ENCODE measurements at regions not wholly inside any gene's neighbourhood (a gene's known extent, or its start where the extent isn't known, plus 50 kb on each side); places are given as distances from the start of the nearest gene placed in this dataset.
"Not testable (repeated sequence)": the region's sequence is repeated elsewhere in the genome, so short reads cannot be mapped to it uniquely, and the experiment has no call there.

DNA sequence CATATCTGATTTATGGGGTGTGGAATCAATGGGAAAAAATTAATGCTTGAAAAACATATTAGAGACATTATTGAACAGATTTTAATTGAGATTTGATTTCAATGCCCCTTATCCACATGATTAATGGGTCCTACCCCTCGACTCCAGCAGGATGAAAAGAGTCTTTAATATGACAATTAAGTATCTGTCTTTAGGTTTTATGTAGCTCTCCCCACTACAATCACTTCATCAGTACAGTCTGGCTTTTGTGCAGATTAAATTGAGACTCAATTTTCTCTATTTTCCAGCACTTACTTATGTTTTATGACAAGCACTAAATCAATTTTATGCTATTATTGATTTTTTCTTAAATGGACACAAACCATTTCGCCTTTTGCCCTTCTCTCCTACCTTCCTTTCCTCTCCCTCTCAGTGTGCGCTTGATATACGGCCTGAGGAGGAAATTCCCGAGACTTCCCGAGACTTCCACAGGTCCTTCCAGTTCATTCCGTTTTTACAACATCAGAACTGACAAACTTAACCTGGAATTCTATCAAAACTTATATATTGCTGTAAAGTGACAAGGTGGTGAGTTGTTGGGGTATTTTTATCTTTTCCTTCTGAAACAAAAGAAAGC is 555.1 kb upstream of the SALL3 start:
- Histone ChIP-seq H3K4me3 (ENCODE audit: low read depth, low read length) (no peak overlapping the region), H3K9me3 (ENCODE audit: control insufficient read depth, insufficient read depth, low read length) (no peaks in the 10 kb centered on the region), H3K27ac (ENCODE audit: low read depth, low read length) (no peak overlapping the region), H3K27me3 (ENCODE audit: control insufficient read depth, insufficient read depth, low read length) (no peaks in the 10 kb centered on the region), H3K4me1 (ENCODE audit: control insufficient read depth, insufficient read depth, low read length) (no peaks in the 10 kb centered on the region), H3K9ac (ENCODE audit: low read depth, low read length) (no peak overlapping the region), H3K36me3 (ENCODE audit: control insufficient read depth, insufficient read depth, low read length) (no peaks in the 10 kb centered on the region)

DNA sequence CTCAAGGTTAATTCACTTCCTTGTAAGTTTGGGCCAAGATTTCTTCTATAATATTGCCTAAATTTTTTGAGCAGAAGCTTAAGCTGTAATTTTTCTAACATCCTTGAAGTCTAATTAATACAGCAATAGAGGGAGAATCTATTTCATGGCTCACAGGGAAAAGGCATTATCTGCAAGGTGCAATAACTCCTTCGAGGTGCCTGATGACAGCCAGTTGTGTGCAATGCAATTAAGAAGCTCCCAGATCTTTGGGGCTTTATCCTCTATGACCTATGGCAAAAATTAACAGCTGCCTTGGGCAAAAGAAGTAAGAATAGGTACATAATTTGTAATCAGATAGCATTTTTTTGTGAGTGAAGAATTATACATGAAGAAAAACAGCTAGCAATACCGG is 554.6 kb upstream of the SALL3 start:
- no peak overlapping the region for H3K9ac ChIP-seq (ENCODE audit: low read depth, low read length)
- no peaks in the 10 kb centered on the region for H3K36me3 ChIP-seq (ENCODE audit: control insufficient read depth, insufficient read depth, low read length)
- H3K27me3 ChIP-seq (ENCODE audit: control insufficient read depth, insufficient read depth, low read length) = no peaks in the 10 kb centered on the region
- no peaks in the 10 kb centered on the region for H3K4me1 ChIP-seq (ENCODE audit: control insufficient read depth, insufficient read depth, low read length)
- no peak overlapping the region for H3K4me3 ChIP-seq (ENCODE audit: low read depth, low read length)
- H3K9me3 ChIP-seq (ENCODE audit: control insufficient read depth, insufficient read depth, low read length) = no peaks in the 10 kb centered on the region
- no peak overlapping the region for H3K27ac ChIP-seq (ENCODE audit: low read depth, low read length)

DNA sequence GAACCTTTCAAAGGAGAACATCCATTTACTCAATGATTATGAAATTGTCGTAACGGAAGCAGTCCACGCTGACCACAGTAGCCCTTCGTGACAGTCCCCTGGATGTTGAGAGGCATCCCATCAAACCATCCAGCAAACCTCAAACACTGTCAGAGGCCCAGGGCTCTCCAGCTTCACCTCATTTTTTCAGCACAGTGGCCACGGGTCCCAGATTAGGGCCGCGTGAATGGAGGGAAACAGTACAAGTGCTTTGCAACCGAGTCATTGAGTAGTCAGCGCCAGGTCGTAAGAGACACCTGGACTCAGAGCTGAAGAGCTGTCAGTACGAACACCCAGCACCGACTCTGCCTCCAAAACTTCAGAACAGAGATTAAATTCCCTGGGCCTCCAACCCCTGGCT is 552.5 kb upstream of the SALL3 start:
- Histone ChIP-seq H3K9ac (ENCODE audit: low read depth, low read length) (no peak overlapping the region), H3K9me3 (ENCODE audit: control insufficient read depth, insufficient read depth, low read length) (no peaks in the 10 kb centered on the region), H3K27ac (ENCODE audit: low read depth, low read length) (no peak overlapping the region), H3K36me3 (ENCODE audit: control insufficient read depth, insufficient read depth, low read length) (no peaks in the 10 kb centered on the region), H3K4me1 (ENCODE audit: control insufficient read depth, insufficient read depth, low read length) (no peaks in the 10 kb centered on the region), H3K27me3 (ENCODE audit: control insufficient read depth, insufficient read depth, low read length) (no peaks in the 10 kb centered on the region), H3K4me3 (ENCODE audit: low read depth, low read length) (no peak overlapping the region)

DNA sequence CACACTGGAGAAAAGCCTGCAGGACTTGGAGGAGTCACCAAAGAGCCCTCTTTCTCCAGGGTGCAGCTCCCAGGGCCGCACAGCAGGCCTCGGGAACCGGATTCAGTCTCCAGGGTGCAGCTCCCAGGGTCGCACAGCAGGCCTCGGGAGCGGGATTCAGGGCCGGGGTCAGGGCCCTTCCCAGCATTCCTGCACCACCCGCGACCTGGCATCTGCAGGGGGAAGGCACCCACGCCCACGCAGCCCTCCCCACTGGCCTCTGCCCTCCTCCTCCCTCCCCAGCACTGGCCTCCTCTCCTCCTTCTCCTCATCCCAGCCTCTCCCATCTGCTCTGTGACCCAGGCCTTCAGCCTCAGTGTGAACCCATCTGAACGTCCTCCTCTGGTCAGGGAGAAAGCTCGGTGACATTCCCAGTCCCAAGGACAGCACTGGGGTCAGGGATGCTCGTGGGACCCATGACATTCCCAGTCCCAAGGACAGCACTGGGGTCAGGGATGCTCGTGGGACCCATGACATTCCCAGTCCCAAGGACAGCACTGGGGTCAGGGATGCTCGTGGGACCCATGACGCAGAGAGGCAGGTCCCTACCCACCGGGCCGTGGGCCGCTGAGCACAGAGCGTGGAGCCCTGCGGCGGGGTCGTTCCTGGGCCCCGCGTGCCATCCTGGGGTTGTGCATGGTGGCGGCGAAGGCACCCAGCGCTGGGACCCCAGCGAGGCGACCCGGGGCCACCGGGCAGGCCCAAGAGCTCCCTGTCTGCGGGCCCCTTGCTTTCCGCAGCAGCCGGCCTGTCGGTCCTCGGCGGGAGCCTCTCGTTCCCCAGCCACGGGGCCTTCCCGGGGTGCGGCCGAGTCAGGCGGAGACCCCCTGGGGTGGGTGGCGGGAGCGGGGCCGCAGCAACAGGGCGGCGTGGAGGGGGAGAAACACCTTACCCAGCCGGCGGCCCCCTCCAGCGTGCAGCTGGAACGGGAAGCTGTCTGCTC is 550.2 kb upstream of the SALL3 start:
- no peak overlapping the region for H3K9ac ChIP-seq (ENCODE audit: low read depth, low read length)
- no peaks in the 10 kb centered on the region for H3K4me1 ChIP-seq (ENCODE audit: control insufficient read depth, insufficient read depth, low read length)
- H3K9me3 ChIP-seq (ENCODE audit: control insufficient read depth, insufficient read depth, low read length) = no peaks in the 10 kb centered on the region
- H3K27me3 ChIP-seq (ENCODE audit: control insufficient read depth, insufficient read depth, low read length) = no peaks in the 10 kb centered on the region
- no peak overlapping the region for H3K27ac ChIP-seq (ENCODE audit: low read depth, low read length)
- no peak overlapping the region for H3K4me3 ChIP-seq (ENCODE audit: low read depth, low read length)
- no peaks in the 10 kb centered on the region for H3K36me3 ChIP-seq (ENCODE audit: control insufficient read depth, insufficient read depth, low read length)

DNA sequence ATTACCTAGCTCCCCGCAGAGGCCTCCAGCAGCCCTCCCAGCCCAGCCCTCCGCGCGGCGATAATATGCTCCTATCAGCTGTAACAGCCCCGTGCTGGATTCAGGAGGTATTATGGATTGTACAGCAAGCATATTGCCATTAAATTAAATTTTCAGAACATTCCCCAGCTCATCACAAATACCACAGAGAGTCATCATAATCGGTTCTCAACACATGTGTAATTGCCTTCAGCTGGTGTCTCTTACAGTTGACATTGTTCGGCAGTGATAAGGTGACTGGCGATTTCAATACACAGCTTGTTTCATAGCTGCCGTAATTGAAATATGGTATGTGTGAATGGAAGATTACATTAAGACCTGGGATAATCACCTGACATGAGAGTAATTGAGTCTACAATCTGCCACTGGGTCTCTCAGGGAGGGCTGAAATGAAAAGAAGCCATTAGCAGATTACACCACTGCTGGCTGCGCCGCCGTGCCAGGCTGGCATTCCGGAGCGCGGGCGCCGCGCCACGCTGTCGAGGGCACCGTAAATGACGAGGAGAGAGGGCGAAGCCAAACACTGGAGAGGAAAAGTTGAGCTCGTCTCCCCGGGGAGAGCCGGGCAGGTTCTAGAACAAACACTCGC is 549.4 kb upstream of the SALL3 start:
- H3K9me3 ChIP-seq (ENCODE audit: control insufficient read depth, insufficient read depth, low read length) = no peaks in the 10 kb centered on the region
- H3K27ac ChIP-seq (ENCODE audit: low read depth, low read length) = no peak overlapping the region
- H3K36me3 ChIP-seq (ENCODE audit: control insufficient read depth, insufficient read depth, low read length) = no peaks in the 10 kb centered on the region
- no peak overlapping the region for H3K9ac ChIP-seq (ENCODE audit: low read depth, low read length)
- H3K4me1 ChIP-seq (ENCODE audit: control insufficient read depth, insufficient read depth, low read length) = no peaks in the 10 kb centered on the region
- no peak overlapping the region for H3K4me3 ChIP-seq (ENCODE audit: low read depth, low read length)
- H3K27me3 ChIP-seq (ENCODE audit: control insufficient read depth, insufficient read depth, low read length) = no peaks in the 10 kb centered on the region

DNA sequence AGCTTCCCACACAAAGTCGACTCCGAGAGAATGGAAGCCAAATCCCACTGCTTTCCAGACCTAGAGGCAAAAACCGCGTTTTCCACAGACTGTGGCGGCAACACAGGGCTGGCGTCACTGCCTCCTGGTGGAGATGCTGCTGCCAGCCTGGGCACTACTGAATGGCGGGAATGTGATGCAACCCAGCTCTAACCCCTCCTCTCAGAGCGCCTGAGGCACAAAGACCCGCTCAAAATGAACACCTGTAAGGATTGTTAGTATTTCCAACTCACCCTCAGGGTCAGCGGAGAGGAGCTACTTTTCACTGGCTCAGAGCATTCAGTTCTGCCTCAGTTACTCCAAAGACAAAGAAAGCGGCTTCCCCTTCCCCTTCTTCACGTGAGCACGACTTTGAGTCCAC is 548.0 kb upstream of the SALL3 start:
- no peak overlapping the region for H3K4me3 ChIP-seq (ENCODE audit: low read depth, low read length)
- no peaks in the 10 kb centered on the region for H3K27me3 ChIP-seq (ENCODE audit: control insufficient read depth, insufficient read depth, low read length)
- no peak overlapping the region for H3K27ac ChIP-seq (ENCODE audit: low read depth, low read length)
- H3K4me1 ChIP-seq (ENCODE audit: control insufficient read depth, insufficient read depth, low read length) = no peaks in the 10 kb centered on the region
- no peak overlapping the region for H3K9ac ChIP-seq (ENCODE audit: low read depth, low read length)
- H3K9me3 ChIP-seq (ENCODE audit: control insufficient read depth, insufficient read depth, low read length) = no peaks in the 10 kb centered on the region
- no peaks in the 10 kb centered on the region for H3K36me3 ChIP-seq (ENCODE audit: control insufficient read depth, insufficient read depth, low read length)

DNA sequence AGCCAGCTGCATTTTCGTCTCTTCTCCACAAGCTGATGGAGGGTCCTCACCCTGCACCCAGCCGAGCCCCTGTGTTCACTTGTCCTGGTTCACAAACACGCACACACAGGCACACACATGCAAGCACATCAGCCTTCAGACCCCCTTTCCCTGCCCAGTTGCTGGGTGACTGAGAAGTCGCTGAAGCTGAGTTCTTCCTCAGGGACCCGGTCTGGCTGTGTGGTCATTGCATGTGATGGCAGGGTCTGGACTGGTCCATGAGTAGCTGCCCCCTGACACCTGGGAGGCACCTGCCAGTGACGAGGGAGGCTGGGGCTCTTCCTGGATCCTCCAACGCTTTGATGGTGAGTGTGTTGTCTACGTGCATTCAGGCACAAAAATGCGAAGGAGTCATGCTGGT is 546.1 kb upstream of the SALL3 start:
- Histone ChIP-seq H3K4me1 (ENCODE audit: control insufficient read depth, insufficient read depth, low read length) (no peaks in the 10 kb centered on the region), H3K27ac (ENCODE audit: low read depth, low read length) (no peak overlapping the region), H3K4me3 (ENCODE audit: low read depth, low read length) (no peak overlapping the region), H3K27me3 (ENCODE audit: control insufficient read depth, insufficient read depth, low read length) (no peaks in the 10 kb centered on the region), H3K36me3 (ENCODE audit: control insufficient read depth, insufficient read depth, low read length) (no peaks in the 10 kb centered on the region), H3K9ac (ENCODE audit: low read depth, low read length) (no peak overlapping the region), H3K9me3 (ENCODE audit: control insufficient read depth, insufficient read depth, low read length) (no peaks in the 10 kb centered on the region)

DNA sequence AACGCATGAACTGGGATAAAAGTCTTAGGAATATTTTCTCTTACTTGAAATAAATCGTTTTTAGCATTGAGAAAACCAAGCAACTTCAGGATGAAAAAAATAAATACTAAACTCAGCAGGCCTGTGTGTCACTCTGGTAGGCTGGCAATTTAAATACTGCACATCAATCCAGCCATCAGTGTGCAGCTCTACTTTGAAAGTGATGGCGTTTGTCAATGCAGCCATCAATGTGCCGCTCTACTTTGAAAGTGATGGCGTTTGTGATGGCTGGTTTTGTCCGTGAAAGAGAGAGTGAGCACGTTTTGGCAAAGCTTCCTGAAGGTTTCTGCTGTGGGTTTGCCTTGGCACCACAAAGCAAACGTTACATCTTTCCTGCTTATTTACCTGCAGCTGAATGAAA is 543.5 kb upstream of the SALL3 start:
- no peak overlapping the region for H3K9ac ChIP-seq (ENCODE audit: low read depth, low read length)
- H3K27me3 ChIP-seq (ENCODE audit: control insufficient read depth, insufficient read depth, low read length) = no peaks in the 10 kb centered on the region
- no peaks in the 10 kb centered on the region for H3K36me3 ChIP-seq (ENCODE audit: control insufficient read depth, insufficient read depth, low read length)
- H3K27ac ChIP-seq (ENCODE audit: low read depth, low read length) = no peak overlapping the region
- H3K4me1 ChIP-seq (ENCODE audit: control insufficient read depth, insufficient read depth, low read length) = no peaks in the 10 kb centered on the region
- no peaks in the 10 kb centered on the region for H3K9me3 ChIP-seq (ENCODE audit: control insufficient read depth, insufficient read depth, low read length)
- no peak overlapping the region for H3K4me3 ChIP-seq (ENCODE audit: low read depth, low read length)

DNA sequence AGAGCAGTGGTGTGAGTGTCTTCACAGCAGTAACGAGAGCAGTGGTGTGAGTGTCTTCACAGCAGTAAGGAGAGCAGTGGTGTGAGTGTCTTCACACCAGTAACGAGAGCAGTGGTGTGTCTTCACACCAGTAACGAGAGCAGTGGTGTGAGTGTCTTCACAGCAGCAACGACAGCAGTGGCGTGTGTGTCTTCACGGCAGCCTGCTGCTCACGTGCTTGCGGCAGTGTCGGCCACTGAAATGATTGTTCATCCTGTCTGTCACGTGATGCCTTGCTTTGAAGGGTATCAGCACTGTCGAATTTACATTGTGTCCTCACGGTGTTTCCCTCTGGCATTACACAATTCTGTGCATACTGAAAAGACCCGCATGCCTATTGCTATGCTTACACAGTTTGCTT is 541.4 kb upstream of the SALL3 start:
- not testable (repeated sequence) for H3K9ac ChIP-seq (ENCODE audit: low read depth, low read length); H3K4me3 ChIP-seq (ENCODE audit: low read depth, low read length); H3K27ac ChIP-seq (ENCODE audit: low read depth, low read length); H3K4me1 ChIP-seq (ENCODE audit: control insufficient read depth, insufficient read depth, low read length); H3K9me3 ChIP-seq (ENCODE audit: control insufficient read depth, insufficient read depth, low read length); H3K27me3 ChIP-seq (ENCODE audit: control insufficient read depth, insufficient read depth, low read length); H3K36me3 ChIP-seq (ENCODE audit: control insufficient read depth, insufficient read depth, low read length)

DNA sequence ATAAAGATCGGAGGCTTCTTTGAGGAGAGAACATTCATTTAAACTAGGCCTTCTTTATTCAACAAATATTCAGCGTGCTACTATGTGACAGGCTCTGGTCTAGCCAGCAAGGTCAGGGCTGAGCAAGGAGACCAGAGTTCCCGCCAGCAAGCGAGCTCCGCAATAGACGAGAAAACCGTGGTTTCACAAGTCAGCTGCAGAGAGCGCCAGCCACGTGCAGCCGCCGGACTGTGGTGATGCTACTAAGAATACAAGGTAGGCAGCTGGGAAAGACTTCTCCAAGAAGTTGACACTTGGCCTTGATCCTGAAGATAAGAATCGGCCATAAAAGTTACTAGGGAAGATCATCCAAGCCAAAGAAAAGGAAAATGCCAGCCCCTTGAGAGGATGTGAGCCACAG is 533.7 kb upstream of the SALL3 start:
- Histone ChIP-seq H3K9ac (ENCODE audit: low read depth, low read length) (no peak overlapping the region), H3K27ac (ENCODE audit: low read depth, low read length) (no peak overlapping the region), H3K36me3 (ENCODE audit: control insufficient read depth, insufficient read depth, low read length) (no peaks in the 10 kb centered on the region), H3K9me3 (ENCODE audit: control insufficient read depth, insufficient read depth, low read length) (no peaks in the 10 kb centered on the region), H3K4me1 (ENCODE audit: control insufficient read depth, insufficient read depth, low read length) (no peaks in the 10 kb centered on the region), H3K27me3 (ENCODE audit: control insufficient read depth, insufficient read depth, low read length) (no peaks in the 10 kb centered on the region), H3K4me3 (ENCODE audit: low read depth, low read length) (no peak overlapping the region)

DNA sequence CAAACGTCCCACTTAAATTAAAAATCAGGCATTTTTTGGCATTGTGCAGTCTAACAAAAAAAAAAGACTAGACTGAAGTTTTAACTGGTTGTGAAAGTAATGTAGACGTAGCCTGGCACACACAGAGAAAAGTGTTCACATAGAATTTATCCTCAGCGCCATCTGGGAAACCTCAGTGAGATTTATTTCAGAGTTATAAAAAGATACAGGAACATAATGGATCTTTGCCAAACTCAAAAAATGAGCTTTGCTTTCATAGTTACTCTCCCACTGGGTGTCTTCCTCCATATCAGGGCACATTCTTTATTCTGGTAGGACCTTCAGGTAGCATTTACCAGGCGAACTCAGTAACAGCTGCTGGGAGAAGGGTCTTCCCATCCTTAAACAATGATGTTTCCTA is 532.4 kb upstream of the SALL3 start:
- H3K9ac ChIP-seq (ENCODE audit: low read depth, low read length) = no peak overlapping the region
- 0 out of 2 replicates have a peak, but pooled peaks cover 3% of the 10 kb centered on the region for H3K4me1 ChIP-seq (ENCODE audit: control insufficient read depth, insufficient read depth, low read length)
- H3K27me3 ChIP-seq (ENCODE audit: control insufficient read depth, insufficient read depth, low read length) = no peaks in the 10 kb centered on the region
- no peaks in the 10 kb centered on the region for H3K9me3 ChIP-seq (ENCODE audit: control insufficient read depth, insufficient read depth, low read length)
- no peak overlapping the region for H3K4me3 ChIP-seq (ENCODE audit: low read depth, low read length)
- no peaks in the 10 kb centered on the region for H3K36me3 ChIP-seq (ENCODE audit: control insufficient read depth, insufficient read depth, low read length)
- no peak overlapping the region for H3K27ac ChIP-seq (ENCODE audit: low read depth, low read length)

All from HUES48 (cell line).